GM10248 (cell line): ENCODE measurements at regions not wholly inside any gene's neighbourhood (a gene's known extent, or its start where the extent isn't known, plus 50 kb on each side); places are given as distances from the start of the nearest gene placed in this dataset.
"Not testable (repeated sequence)": the region's sequence is repeated elsewhere in the genome, so short reads cannot be mapped to it uniquely, and the experiment has no call there.

Source experiments
- CTCF ChIA-PET: fragments of 300-600 bp; sonication (Branson Sonifier 250); formaldehyde crosslinking; extraction: SDS; loops from one replicate; lab custom pipeline; 2021; ENCODE audit warnings: antibody characterized with exemption; lab: Yijun Ruan, JAX
- POLR2A ChIA-PET: fragments of 350-650 bp; sonication (Branson Sonifier 250); formaldehyde crosslinking; extraction: SDS; loops from one replicate; lab custom pipeline; 2020; ENCODE audit warnings: antibody characterized with exemption; lab: Yijun Ruan, JAX
- DNase-seq: peaks from one replicate; pipeline ENCODE4 v3.0.0; 2012; ENCODE audit errors: extremely low spot score
- CTCF ChIP-seq: IDR thresholded peaks from 2 replicates; pipeline ENCODE4 v1.5.1; 2012; ENCODE audit warnings: mild to moderate bottlenecking, low read depth; ENCODE audit errors: extremely low read depth, missing control alignments, control extremely low read depth

DNA sequence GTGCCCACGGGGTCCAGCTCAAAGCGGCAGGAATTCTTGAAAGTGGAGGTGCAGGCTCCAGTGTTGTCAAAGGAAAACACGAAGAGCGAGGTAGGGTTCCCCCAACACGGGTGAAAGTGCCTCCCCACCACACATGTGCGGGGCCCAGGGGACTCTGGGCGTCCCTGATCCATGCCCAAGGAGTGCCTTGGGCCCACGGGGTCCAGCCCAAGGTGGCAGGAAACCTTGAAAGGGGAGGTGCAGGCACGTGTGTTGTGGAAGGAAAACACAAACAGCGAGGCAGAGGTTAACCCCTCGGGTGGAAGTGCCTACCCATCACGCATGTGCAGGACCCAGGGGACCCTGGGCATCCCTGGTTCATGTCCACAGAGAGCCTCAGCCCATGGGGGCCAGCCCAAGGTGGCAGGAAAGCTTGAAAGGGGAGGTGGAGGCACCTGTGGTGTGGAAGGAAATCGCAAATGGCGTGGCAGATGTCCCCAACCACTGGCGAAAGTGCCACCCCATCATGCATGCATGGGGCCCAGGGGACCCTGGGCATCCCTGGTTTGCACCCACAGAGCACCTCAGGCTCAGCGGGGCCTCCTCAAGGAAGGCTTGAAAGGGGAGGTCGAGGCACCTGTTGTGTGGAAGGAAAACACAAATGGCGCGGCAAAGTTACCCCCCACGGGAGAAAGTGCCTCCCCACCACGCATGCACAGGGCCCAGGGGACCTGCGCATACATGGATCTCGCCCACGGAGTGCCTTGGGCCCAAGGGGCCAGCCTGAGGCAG is 584.6 kb downstream of the ALG10 start:
- ChIA-PET POLR2A (no interaction called here), CTCF (no interaction called here)
- no peak for TF ChIP-seq CTCF
- DNase-seq: peak; percentile 3

- DNase-seq: peak; percentile 1
- ChIA-PET CTCF (no interaction called here), POLR2A (no interaction called here)
- no peak for TF ChIP-seq CTCF
These were observed 585.4 kb downstream of the ALG10 start for GRCh38 chr12:34607520-34608195.

DNA sequence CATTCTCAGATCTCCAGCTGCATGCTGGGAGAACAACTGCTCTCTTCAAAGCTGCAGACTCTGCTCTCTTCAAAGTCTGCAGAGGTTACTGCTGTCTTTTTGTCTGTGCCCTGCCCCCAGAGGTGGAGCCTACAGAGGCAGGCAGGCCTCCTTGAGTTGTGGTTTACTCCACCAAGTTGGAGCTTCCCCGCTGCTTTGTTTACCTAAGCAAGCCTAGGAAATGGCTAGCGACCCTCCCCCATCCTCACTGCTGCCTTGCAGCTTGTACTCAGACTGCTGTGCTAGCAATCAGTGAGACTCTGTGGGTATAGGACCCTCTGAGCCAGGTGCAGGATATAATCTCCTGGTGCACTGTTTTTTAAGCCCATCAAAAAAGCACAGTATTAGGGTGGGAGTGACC is 591.7 kb downstream of the ALG10 start:
- CTCF ChIA-PET, POLR2A ChIA-PET, DNase-seq: not testable (repeated sequence)

DNA sequence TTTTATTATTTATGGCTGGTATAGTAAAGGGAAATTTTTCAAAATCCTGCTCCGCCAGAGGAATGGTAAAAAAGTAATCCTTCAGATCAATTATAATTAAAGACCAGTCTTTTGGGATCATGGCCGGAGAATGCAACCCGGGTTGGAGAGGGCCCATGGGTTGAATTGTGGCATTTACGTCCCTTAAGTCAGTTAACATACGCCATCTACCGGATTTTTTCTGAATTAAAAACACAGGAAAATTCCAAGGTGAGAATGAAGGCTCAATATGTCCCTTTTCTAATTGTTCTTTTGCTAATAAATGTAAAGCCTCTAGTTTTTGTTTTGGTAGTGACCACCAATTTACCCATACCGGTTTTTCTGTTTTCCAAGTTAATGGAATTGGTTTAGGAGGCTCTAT is 602.8 kb downstream of the ALG10 start:
- TF ChIP-seq CTCF: peak; percentile 15
- ChIA-PET CTCF (interaction anchor here (1.3 kb wide), 1 partner anchor 503 kb away, joined by 6 read pairs; no protein-coding TSS in a partner anchor), POLR2A (no interaction called here)
- DNase-seq: no peak

GRCh38 chr12:34626363-34627157 is 604.3 kb downstream of the ALG10 start:
- POLR2A ChIA-PET: no interaction called here

More at GRCh38 chr12:34626363-34627157, 604.3 kb downstream of the ALG10 start:
- TF ChIP-seq CTCF: no peak
- CTCF ChIA-PET: interaction anchor here (1.0 kb wide), 1 partner anchor 591 kb away, joined by 4 read pairs; no protein-coding TSS in a partner anchor
- no peak for DNase-seq
